ENCODE measurements at regions not wholly inside any gene's neighbourhood (a gene's known extent, or its start where the extent isn't known, plus 50 kb on each side); places are given as distances from the start of the nearest gene placed in this dataset.
"Not testable (repeated sequence)": the region's sequence is repeated elsewhere in the genome, so short reads cannot be mapped to it uniquely, and the experiment has no call there.

DNA sequence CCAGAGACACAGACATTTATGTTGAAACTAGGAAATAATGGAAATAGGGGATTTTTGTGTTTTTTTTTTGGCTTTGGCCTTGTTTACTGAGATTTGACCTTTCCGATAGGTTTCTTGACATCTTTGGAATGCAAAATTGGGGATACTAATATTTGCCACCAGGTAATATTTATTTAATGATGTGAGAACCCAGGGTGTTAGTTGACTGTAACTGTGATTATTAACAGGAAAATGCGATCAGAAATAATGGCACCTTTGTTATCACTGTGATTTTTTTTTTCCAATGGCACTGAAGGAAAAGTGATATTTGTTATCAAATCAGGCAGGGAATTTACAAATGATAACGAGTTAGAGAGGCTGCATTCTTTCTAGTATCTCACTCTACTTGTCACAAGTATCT is 330.5 kb downstream of the SOX4 start:
- no peaks in the 10 kb centered on the region for H3K36me3 Mint-ChIP-seq
- H3K4me3 Mint-ChIP-seq, result no peak overlapping the region
- DNase-seq, result no peak
- POLR2A ChIA-PET, result no interaction called here
- intact Hi-C loops (cut with micrococcal nuclease), result no loop called here
- H3K27me3 Mint-ChIP-seq, result no peaks in the 10 kb centered on the region
- no peaks in the 10 kb centered on the region for H3K4me1 Mint-ChIP-seq (ENCODE audit: low read depth)
- CTCF ChIA-PET, result no interaction called here
- no peak overlapping the region for H3K27ac Mint-ChIP-seq
- H3K9me3 Mint-ChIP-seq, result no peaks in the 10 kb centered on the region

DNA sequence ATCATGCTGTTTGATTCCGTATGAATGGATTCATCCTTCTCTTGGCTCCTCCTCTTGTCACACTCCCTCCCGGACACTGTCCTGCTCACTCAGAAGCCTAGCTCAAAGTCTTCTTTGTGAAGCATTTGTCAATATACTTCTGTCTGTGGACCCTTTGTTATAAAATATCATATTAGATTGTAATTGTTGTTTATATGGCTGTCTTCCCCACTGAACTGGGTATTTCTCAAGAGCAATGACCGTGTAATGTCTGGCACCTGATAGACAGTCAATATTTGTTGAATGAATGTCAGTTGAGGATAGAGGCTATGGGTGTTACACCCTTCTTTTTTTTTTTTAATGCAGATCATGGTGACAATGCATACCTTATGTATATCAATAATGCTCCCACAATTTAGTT is 335.3 kb downstream of the SOX4 start:
- Mint-ChIP-seq H3K4me3 (no peak overlapping the region), H3K36me3 (no peaks in the 10 kb centered on the region), H3K4me1 (ENCODE audit: low read depth) (no peaks in the 10 kb centered on the region), H3K27me3 (no peaks in the 10 kb centered on the region), H3K27ac (no peak overlapping the region), H3K9me3 (peaks cover 2% of the 10 kb centered on the region)
- POLR2A ChIA-PET, result no interaction called here
- CTCF ChIA-PET, result no interaction called here
- no peak for DNase-seq
- intact Hi-C loops (cut with micrococcal nuclease), result no loop called here

DNA sequence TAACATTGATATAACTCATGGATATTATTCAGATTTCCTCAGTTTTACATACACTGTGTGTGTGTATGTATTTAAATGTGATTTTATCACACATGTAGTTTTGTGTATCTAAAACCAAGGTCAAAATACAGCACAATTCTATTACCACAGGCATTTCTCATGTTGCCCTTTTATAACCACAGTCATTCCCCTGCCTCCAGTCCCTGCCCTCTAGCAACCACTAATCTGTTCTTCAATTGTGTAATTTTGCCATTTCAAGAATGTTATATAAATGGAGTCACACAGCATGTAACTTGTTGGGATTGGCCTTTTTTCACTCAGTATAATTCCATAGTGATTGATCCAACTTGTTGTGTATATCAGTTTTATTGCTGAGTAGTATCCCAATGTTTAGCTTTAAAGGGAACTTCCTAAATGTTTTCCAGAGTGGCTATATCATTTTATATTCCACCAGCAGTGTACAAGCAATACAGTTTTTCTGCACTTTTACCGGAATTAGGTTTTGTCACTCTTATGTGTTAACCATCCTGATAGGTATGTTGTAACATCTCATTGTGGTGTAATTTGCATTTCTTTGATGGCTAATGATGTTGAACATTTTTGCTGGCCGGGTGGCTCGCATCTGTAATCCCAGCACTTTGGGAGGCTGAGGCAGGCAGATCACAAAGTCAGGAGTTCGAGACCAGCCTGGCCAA is 338.2 kb downstream of the SOX4 start:
- POLR2A ChIA-PET, result no interaction called here
- no peak overlapping the region for H3K4me3 Mint-ChIP-seq

DNA sequence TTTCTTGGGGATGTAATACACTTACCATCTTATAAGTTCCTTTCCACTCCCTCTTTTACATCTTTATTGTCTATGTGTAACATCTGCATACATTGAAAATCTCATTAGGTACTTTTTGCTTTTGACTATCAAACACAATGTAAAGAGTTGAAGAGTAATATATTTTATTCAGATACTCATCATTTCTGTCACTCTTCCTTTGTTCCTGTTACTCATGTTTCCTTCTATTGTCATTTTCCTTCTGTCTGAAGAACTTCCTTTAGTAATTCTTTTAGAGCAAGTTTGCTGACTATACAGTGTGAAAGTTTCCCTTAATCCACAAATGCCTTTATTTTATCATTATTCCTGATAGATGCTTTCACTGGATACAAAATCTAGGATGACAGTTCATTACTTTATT is 339.8 kb downstream of the SOX4 start:
- Mint-ChIP-seq H3K4me3 (no peak overlapping the region), H3K36me3 (no peaks in the 10 kb centered on the region), H3K4me1 (ENCODE audit: low read depth) (no peaks in the 10 kb centered on the region), H3K27ac (no peak overlapping the region), H3K9me3 (peaks cover 12% of the 10 kb centered on the region), H3K27me3 (no peaks in the 10 kb centered on the region)
- ChIA-PET CTCF (no interaction called here), POLR2A (no interaction called here)
- intact Hi-C loops (cut with micrococcal nuclease), result loop anchor here (10.0 kb wide), 1 partner anchor 1369 kb away; no protein-coding TSS in a partner anchor
- no peak for DNase-seq

More for the DNA sequence above, 338.2 kb downstream of the SOX4 start:
- no peaks in the 10 kb centered on the region for H3K27me3 Mint-ChIP-seq
- peaks cover 10% of the 10 kb centered on the region for H3K9me3 Mint-ChIP-seq
- no peaks in the 10 kb centered on the region for H3K36me3 Mint-ChIP-seq
- H3K27ac Mint-ChIP-seq, result no peak overlapping the region
- DNase-seq, result no peak
- no peaks in the 10 kb centered on the region for H3K4me1 Mint-ChIP-seq (ENCODE audit: low read depth)
- intact Hi-C loops (cut with micrococcal nuclease), result loop anchor here (10.0 kb wide), 1 partner anchor 1367 kb away; no protein-coding TSS in a partner anchor
- CTCF ChIA-PET, result no interaction called here

DNA sequence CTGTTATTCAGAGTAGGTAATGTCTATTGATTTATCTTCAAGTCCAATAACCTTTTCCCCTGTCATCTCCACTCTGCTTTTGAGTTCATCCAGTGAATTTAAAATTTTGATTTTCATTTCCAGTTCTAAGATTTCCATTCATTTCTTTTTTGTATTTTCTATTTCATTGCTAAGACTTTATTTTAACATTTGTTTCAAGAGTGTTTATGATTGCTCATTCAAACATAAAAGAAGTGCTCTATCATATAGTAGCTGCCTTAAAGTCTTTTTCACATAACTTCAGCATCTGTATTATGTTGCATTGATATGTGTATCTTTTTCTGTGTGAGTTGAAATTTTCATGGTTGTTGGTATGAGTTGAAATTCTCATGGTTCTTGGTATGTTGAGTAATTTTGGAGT is 341.6 kb downstream of the SOX4 start:
- Mint-ChIP-seq H3K9me3 (peaks cover 12% of the 10 kb centered on the region), H3K4me1 (ENCODE audit: low read depth) (no peaks in the 10 kb centered on the region), H3K27ac (no peak overlapping the region), H3K27me3 (no peaks in the 10 kb centered on the region), H3K4me3 (no peak overlapping the region), H3K36me3 (no peaks in the 10 kb centered on the region)
- ChIA-PET CTCF (no interaction called here), POLR2A (no interaction called here)
- no peak for DNase-seq
- intact Hi-C loops (cut with micrococcal nuclease), result loop anchor here (10.0 kb wide), 1 partner anchor 1370 kb away; no protein-coding TSS in a partner anchor

DNA sequence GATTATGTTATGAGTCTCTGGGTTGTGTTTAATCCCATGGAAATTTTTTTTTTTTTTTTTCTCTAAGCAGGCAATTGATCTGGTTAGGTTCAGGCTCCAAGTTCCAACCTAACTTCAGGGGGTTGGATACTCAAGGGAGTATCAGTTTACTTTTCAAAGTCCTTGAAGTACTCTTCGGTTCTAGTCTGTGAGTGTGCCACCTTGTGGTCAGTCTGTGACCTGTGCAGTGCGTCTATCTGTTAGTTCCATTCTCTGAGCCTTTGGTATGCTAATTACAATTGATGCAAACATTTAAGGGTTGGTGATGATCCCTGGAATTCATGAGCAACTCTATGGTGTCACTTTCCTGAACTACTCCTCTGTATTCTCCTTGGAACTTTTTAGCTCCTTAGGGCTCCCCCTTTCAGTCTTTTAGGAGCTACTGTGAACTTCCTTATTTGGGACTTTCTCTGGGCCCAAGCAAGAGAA is 342.0 kb downstream of the SOX4 start:
- POLR2A ChIA-PET, result no interaction called here
- H3K9me3 Mint-ChIP-seq, result peaks cover 12% of the 10 kb centered on the region
- intact Hi-C loops (cut with micrococcal nuclease), result loop anchor here (10.0 kb wide), 1 partner anchor 1371 kb away; no protein-coding TSS in a partner anchor
- H3K27me3 Mint-ChIP-seq, result no peaks in the 10 kb centered on the region
- H3K4me1 Mint-ChIP-seq (ENCODE audit: low read depth), result no peaks in the 10 kb centered on the region
- CTCF ChIA-PET, result no interaction called here
- H3K4me3 Mint-ChIP-seq, result no peak overlapping the region
- no peak overlapping the region for H3K27ac Mint-ChIP-seq
- peak; percentile 17 for DNase-seq
- H3K36me3 Mint-ChIP-seq, result no peaks in the 10 kb centered on the region

DNA sequence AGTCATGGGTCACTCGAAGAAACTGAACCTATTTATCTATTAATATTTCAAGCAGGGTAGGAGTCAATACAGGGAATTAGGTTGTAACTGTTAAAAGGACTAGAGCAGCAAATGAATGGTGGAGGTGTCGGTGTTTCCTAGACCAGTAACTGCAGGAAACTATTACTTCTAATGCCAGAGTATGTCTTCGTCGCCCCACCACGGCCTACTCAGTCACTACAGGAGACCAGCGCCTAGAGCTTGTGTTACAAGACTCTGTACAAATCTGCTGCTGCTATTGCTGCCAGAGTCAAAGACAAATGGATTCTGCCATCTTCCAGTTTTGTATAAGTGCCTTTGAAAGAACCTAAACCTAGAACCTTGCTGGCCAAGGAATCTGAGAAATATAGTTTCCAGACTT is 343.9 kb downstream of the SOX4 start:
- intact Hi-C loops (cut with micrococcal nuclease), result loop anchor here (10.0 kb wide), 1 partner anchor 1373 kb away; no protein-coding TSS in a partner anchor
- no peak for DNase-seq
- Mint-ChIP-seq H3K27ac (no peak overlapping the region), H3K36me3 (no peaks in the 10 kb centered on the region), H3K4me1 (ENCODE audit: low read depth) (no peaks in the 10 kb centered on the region), H3K9me3 (peaks cover 10% of the 10 kb centered on the region), H3K27me3 (no peaks in the 10 kb centered on the region), H3K4me3 (no peak overlapping the region)
- CTCF ChIA-PET, result no interaction called here
- POLR2A ChIA-PET, result no interaction called here

DNA sequence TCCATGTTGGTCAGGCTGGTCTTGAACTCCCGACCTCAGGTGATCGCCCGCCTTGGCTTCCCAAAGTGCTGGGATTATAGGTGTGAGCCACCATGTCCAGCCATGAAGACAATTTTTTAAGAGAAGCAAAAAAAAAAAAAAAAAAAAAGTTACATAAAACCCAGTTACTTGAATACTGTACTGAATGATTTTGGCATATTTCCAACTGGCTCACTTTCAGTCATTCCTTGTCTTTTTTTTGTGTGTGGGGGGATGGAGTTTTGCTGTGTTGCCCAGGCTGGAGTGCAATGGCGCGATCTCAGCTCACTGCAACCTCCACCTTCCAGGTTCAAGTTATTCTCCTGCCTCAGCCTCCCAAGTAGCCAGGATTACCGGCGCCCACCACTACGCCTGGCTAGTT is 345.5 kb downstream of the SOX4 start:
- H3K4me1 Mint-ChIP-seq (ENCODE audit: low read depth); H3K36me3 Mint-ChIP-seq; CTCF ChIA-PET; H3K27me3 Mint-ChIP-seq; DNase-seq; H3K4me3 Mint-ChIP-seq; H3K27ac Mint-ChIP-seq; POLR2A ChIA-PET: not testable (repeated sequence)
- intact Hi-C loops (cut with micrococcal nuclease), result loop anchor here (10.0 kb wide), 1 partner anchor 1374 kb away; no protein-coding TSS in a partner anchor
- H3K9me3 Mint-ChIP-seq, result peaks cover 10% of the 10 kb centered on the region

DNA sequence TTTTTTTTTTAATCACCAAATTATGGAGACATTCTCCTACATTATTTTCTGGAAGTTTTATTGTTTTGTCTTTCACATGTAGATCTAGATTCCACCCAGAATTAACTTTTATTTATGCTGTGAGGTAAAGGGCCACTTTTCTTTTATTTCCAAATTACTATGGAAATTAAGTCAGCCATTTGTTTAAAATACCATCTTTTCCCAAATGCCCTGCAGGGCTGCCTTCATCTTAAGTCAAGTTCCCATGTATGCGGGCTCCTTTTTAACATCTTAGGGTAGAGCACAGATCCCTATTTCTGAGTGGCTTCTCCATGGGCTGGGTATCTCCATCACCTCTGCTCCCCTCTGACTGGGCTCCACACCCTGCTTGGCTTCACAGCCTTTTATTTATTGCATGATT is 348.4 kb downstream of the SOX4 start:
- Mint-ChIP-seq H3K4me3 (no peak overlapping the region), H3K36me3 (no peaks in the 10 kb centered on the region), H3K4me1 (ENCODE audit: low read depth) (no peaks in the 10 kb centered on the region), H3K9me3 (peaks cover 2% of the 10 kb centered on the region), H3K27ac (no peak overlapping the region), H3K27me3 (no peaks in the 10 kb centered on the region)
- intact Hi-C loops (cut with micrococcal nuclease), result no loop called here
- POLR2A ChIA-PET, result no interaction called here
- CTCF ChIA-PET, result no interaction called here
- no peak for DNase-seq

DNA sequence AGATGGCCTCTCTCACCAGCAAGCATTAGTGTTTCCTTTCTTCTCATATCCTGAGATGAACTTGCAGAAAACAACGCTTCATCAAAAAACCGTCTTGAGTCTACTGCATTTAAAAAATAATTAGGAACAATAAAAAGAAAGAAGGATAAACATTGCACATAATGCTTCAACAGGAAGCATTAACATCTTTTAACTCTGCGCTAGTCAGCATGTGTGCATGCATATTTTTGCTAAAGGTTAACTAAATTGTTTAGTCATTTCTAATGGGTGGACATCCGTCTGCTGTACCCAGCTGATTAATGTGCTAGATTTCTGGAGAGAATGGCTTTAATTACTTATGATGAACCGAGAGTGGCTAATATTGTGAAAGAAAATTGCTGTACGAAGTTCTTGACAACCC is 349.3 kb downstream of the SOX4 start:
- DNase-seq, result no peak
- POLR2A ChIA-PET, result no interaction called here
- CTCF ChIA-PET, result no interaction called here
- Mint-ChIP-seq H3K36me3 (no peaks in the 10 kb centered on the region), H3K27me3 (peaks cover 2% of the 10 kb centered on the region), H3K4me1 (ENCODE audit: low read depth) (no peaks in the 10 kb centered on the region), H3K27ac (no peak overlapping the region), H3K9me3 (no peaks in the 10 kb centered on the region), H3K4me3 (no peak overlapping the region)
- intact Hi-C loops (cut with micrococcal nuclease), result no loop called here

DNA sequence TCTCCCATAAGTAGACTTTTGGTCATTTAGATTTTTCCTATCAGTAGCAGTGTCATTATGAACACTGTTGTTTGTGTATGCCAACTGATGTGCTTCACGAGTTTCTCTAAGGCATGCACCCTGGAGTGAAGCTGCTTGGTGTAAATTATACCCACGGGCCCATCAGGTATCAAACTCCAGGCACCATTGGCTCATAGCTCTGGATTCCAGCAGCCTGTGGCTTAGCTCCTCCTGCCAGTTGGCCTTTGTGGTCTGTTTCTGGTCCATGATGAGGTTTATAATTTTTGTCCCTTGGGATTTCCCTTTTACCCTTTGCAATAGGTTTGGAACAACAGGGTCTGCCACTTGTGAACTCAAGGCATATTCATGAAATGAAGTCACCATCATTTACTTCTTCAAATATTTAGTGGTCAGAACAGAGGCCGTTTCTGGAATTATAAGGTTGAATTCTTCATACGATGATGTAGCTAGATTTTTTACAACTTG is 350.5 kb downstream of the PRL start:
- Mint-ChIP-seq H3K27ac (no peak overlapping the region), H3K9me3 (no peaks in the 10 kb centered on the region), H3K27me3 (peaks cover 2% of the 10 kb centered on the region), H3K36me3 (no peaks in the 10 kb centered on the region), H3K4me1 (ENCODE audit: low read depth) (no peaks in the 10 kb centered on the region), H3K4me3 (no peak overlapping the region)
- POLR2A ChIA-PET, result no interaction called here
- DNase-seq, result no peak
- intact Hi-C loops (cut with micrococcal nuclease), result no loop called here
- CTCF ChIA-PET, result no interaction called here

DNA sequence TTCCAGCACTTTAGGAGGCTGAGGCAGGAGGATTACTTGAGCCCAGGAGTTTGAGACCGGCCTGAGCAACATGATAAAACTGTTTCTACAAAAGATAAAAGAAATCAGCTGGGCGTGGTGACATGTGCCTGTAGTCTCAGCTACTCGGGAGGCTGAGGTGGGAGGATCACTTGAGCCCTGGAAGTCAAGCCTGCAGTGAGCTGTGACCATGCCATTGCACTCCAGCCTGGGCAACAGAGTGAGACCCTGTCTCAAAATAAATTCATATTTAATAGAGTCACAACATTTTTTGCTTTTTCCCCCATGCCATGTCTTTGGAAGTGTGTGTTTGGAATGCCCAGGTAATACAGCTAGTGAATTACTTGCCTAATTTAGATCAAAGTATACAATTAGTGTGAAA is 349.6 kb downstream of the PRL start:
- CTCF ChIA-PET, result interaction anchor here (0.6 kb wide), 1 partner anchor 77 kb away, joined by 3 read pairs; no protein-coding TSS in a partner anchor
- H3K27me3 Mint-ChIP-seq; intact Hi-C loops (cut with micrococcal nuclease); POLR2A ChIA-PET; H3K36me3 Mint-ChIP-seq; H3K4me3 Mint-ChIP-seq; DNase-seq; H3K4me1 Mint-ChIP-seq (ENCODE audit: low read depth); H3K27ac Mint-ChIP-seq; H3K9me3 Mint-ChIP-seq: not testable (repeated sequence)

DNA sequence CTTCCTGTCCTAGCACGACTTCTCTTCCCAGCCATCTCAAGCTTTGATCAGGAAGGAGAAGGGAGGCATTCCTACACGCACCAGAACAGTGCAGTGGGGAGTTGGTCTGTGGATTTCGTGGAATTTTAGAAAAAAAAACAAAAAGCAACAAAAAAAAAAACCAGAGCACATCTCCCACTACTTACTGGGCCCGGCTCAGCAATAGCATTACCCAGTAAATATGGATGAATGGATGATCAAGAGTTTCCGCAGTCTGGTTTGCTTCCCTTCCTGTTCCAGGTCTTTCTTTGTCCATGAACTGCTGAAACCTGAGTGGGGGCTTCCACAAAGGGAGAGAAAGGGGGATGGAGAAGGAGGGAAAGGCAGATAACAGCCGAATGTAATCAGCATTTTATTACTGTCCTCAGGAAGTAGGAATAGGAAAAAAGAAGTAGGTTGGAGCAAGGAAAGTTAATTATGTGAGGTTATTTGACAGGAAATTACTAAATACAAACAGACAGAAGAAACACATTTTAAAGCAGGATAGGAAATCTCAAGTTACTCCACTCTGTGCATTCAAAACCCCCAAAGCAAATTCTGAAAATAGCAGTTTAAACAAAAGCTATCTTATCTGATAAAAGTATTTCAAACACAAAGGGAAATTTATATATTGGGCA is 349.0 kb downstream of the PRL start:
- ChIA-PET CTCF (no interaction called here), POLR2A (no interaction called here)
- no peaks in the 10 kb centered on the region for H3K4me1 Mint-ChIP-seq (ENCODE audit: low read depth)
- no peak for DNase-seq
- no peak overlapping the region for H3K27ac Mint-ChIP-seq
- H3K9me3 Mint-ChIP-seq, result no peaks in the 10 kb centered on the region
- H3K4me3 Mint-ChIP-seq, result no peak overlapping the region
- H3K36me3 Mint-ChIP-seq, result no peaks in the 10 kb centered on the region
- peaks cover 5% of the 10 kb centered on the region for H3K27me3 Mint-ChIP-seq
- intact Hi-C loops (cut with micrococcal nuclease), result no loop called here
